Activated CD4-positive, alpha-beta T cell treated with anti-CD3 and anti-CD28 coated beads for 24 hours (primary cell): ENCODE measurements at regions not wholly inside any gene's neighbourhood (a gene's known extent, or its start where the extent isn't known, plus 50 kb on each side); places are given as distances from the start of the nearest gene placed in this dataset.

Experiments
- DNase-seq, 2 donors: peaks; one replicate each; pipeline ENCODE4 v3.0.0-alpha.2; 2020; ENCODE audit warnings: low read depth in 2 of 2

- DNase-seq: no peak
Observed at GRCh38 chr7:42758124-42758523, 153.7 kb downstream of the C7orf25 start.

GRCh38 chr7:42756841-42757240 lies 155.0 kb downstream of the C7orf25 start:
- DNase-seq: no peak

GRCh38 chr7:42753811-42754363 lies 158.0 kb downstream of the C7orf25 start:
- no peak for DNase-seq

- DNase-seq: no peak
Observed at GRCh38 chr7:42753367-42753766, 158.5 kb downstream of the C7orf25 start.

- no peak for DNase-seq
Observed at GRCh38 chr7:42750172-42750571, 161.7 kb downstream of the C7orf25 start.

- no peak for DNase-seq
Observed at GRCh38 chr7:42747044-42747443, 164.8 kb downstream of the C7orf25 start.

GRCh38 chr7:42746214-42746613 lies 165.7 kb downstream of the C7orf25 start:
- no peak for DNase-seq

- DNase-seq: peak; percentile 4 to 34
Observed at GRCh38 chr7:42745357-42746059, 166.4 kb downstream of the C7orf25 start.

- DNase-seq: no peak
Observed at GRCh38 chr7:42744746-42745145, 167.1 kb downstream of the C7orf25 start.

- DNase-seq: no peak
Observed at GRCh38 chr7:42743077-42743858, 168.6 kb downstream of the C7orf25 start.

GRCh38 chr7:42742318-42742717 lies 169.6 kb downstream of the C7orf25 start:
- DNase-seq: no peak

- no peak for DNase-seq
Observed at GRCh38 chr7:42740408-42740807, 171.5 kb downstream of the C7orf25 start.

GRCh38 chr7:42739638-42740037 lies 172.2 kb downstream of the C7orf25 start:
- DNase-seq: no peak

GRCh38 chr7:42736931-42737330 lies 174.9 kb downstream of the C7orf25 start:
- no peak for DNase-seq

- no peak for DNase-seq
Observed at GRCh38 chr7:42735081-42735480, 176.8 kb downstream of the C7orf25 start.

- no peak for DNase-seq
Observed at GRCh38 chr7:42734568-42734967, 177.3 kb downstream of the C7orf25 start.

- DNase-seq: no peak
Observed at GRCh38 chr7:42733040-42733439, 178.8 kb downstream of the C7orf25 start.

- no peak for DNase-seq
Observed at GRCh38 chr7:42730586-42730985, 181.3 kb downstream of the C7orf25 start.

- DNase-seq: no peak
Observed at GRCh38 chr7:42729053-42729765, 182.7 kb downstream of the C7orf25 start.

GRCh38 chr7:42727451-42727850 lies 184.4 kb downstream of the C7orf25 start:
- DNase-seq: no peak

GRCh38 chr7:42726066-42726785 lies 185.6 kb downstream of the C7orf25 start:
- DNase-seq: no peak

GRCh38 chr7:42722716-42723115 lies 189.2 kb downstream of the C7orf25 start:
- no peak for DNase-seq
